Liver (tissue), 3 donors: ENCODE measurements at regions not wholly inside any gene's neighbourhood (a gene's known extent, or its start where the extent isn't known, plus 50 kb on each side); places are given as distances from the start of the nearest gene placed in this dataset.

Source experiments
- ATF3 ChIP-seq: IDR thresholded peaks from 2 replicates; pipeline ENCODE4 v1.6.1; 2016; ENCODE audit warnings: antibody characterized with exemption
- CTCF ChIP-seq: fragments of 150-350 bp; IDR thresholded peaks from 2 replicates; pipeline ENCODE4 v1.5.1; 2017; ENCODE audit warnings: improper control_type of control experiment, low read depth, low read length; ENCODE audit not compliant: missing input control
- GABPA ChIP-seq, 2 donors: IDR thresholded peaks in 1 of 2; conservative IDR thresholded peaks in 1 of 2; 2 replicates each; pipeline ENCODE4 v1.6.1; 2016; ENCODE audit warnings: antibody characterized with exemption in 2 of 2, mild to moderate bottlenecking in 1 of 2, moderate library complexity in 1 of 2
- JUND ChIP-seq, 2 donors: IDR thresholded peaks; 2 replicates each; pipeline ENCODE4 v1.6.1; 2016; ENCODE audit warnings: antibody characterized with exemption in 2 of 2
- SP1 ChIP-seq: IDR thresholded peaks from 2 replicates; pipeline ENCODE4 v1.6.1; 2018; ENCODE audit warnings: antibody characterized with exemption, mild to moderate bottlenecking
- donor health status: healthy.
- donor health status: healthy.

GRCh38 chr4:101669138-101669831 is 121.2 kb upstream of the BANK1 start:
- TF ChIP-seq CTCF = no peak
- TF ChIP-seq GABPA (IDR thresholded peaks at IDR 0.05 in 1 of 2, conservative IDR thresholded peaks at IDR 0.05 in 1 of 2) = no peak
- TF ChIP-seq ATF3 = no peak
- TF ChIP-seq SP1 = no peak
- no peak for TF ChIP-seq JUND (IDR thresholded peaks at IDR 0.05)
